ENCODE measurements at regions not wholly inside any gene's neighbourhood (a gene's known extent, or its start where the extent isn't known, plus 50 kb on each side); places are given as distances from the start of the nearest gene placed in this dataset.

- TF ChIP-seq, protein P1, sequence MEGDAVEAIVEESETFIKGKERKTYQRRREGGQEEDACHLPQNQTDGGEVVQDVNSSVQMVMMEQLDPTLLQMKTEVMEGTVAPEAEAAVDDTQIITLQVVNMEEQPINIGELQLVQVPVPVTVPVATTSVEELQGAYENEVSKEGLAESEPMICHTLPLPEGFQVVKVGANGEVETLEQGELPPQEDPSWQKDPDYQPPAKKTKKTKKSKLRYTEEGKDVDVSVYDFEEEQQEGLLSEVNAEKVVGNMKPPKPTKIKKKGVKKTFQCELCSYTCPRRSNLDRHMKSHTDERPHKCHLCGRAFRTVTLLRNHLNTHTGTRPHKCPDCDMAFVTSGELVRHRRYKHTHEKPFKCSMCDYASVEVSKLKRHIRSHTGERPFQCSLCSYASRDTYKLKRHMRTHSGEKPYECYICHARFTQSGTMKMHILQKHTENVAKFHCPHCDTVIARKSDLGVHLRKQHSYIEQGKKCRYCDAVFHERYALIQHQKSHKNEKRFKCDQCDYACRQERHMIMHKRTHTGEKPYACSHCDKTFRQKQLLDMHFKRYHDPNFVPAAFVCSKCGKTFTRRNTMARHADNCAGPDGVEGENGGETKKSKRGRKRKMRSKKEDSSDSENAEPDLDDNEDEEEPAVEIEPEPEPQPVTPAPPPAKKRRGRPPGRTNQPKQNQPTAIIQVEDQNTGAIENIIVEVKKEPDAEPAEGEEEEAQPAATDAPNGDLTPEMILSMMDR (IDR thresholded peaks at IDR 0.05), result no peak
- no peak for TF ChIP-seq EZH2 (IDR thresholded peaks at IDR 0.05; ENCODE audit: borderline replicate concordance, insufficient read depth, low read depth, low read length, poor library complexity, severe bottlenecking)
Measured at GRCh38 chr1:204792354-204792692, 78.3 kb upstream of the NFASC start.

Data from B cell (primary cell).